ENCODE measurements at regions not wholly inside any gene's neighbourhood (a gene's known extent, or its start where the extent isn't known, plus 50 kb on each side); places are given as distances from the start of the nearest gene placed in this dataset.

DNA sequence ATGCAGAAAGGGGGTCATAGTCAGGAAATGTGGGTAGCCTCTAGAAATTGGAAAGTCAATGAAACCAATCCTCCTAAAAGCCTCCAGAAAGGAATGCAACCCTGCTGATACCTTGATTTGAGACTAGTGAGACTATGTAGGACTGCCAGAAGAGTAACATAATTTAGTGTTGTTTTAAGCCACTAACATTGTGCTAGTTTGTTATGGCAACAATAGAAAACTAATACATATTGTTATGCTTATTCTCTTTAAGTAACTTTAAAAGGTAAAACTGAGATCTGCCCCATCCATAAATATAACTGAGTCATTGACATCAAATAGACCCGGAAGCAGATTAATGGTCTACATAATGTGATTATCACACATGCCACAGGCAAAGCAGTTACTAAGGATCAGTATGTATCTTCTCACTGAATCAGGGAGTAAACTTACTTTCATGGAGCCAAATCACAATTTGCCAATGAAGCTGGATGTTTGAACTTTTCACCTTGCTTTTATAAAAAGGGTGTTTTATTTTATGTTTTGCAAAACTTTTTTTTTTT lies 146.4 kb upstream of the TMEM106B start:
- TF ChIP-seq BHLHE40 (IDR thresholded peaks at IDR 0.05; ENCODE audit: borderline replicate concordance) (no peak), LEF1 (IDR thresholded peaks at IDR 0.05; ENCODE audit: borderline replicate concordance) (no peak)
- TF ChIP-seq, protein P1, sequence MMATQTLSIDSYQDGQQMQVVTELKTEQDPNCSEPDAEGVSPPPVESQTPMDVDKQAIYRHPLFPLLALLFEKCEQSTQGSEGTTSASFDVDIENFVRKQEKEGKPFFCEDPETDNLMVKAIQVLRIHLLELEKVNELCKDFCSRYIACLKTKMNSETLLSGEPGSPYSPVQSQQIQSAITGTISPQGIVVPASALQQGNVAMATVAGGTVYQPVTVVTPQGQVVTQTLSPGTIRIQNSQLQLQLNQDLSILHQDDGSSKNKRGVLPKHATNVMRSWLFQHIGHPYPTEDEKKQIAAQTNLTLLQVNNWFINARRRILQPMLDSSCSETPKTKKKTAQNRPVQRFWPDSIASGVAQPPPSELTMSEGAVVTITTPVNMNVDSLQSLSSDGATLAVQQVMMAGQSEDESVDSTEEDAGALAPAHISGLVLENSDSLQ (IDR thresholded peaks at IDR 0.05), result no peak

All from HEK293T (cell line).